ENCODE measurements at regions not wholly inside any gene's neighbourhood (a gene's known extent, or its start where the extent isn't known, plus 50 kb on each side); places are given as distances from the start of the nearest gene placed in this dataset.

DNA sequence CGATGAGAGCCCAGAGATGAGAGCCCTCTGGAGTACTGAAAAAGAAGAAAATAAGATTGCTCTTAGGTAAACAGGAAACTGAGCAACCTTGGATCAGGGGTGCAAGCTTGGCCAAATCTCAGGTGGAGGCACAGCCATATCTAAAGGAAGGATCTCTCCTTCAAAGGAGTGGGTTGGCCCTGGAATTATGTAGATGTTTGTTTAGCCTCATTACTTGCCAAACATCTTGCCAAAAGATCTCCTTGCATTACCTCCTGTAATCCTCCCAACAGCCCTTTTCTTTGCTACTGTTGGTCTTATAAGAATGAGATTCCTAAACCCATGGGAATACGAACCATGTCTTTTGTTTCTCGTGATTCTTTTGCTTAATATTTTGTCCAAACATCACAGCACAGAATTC is 332.6 kb upstream of the NCKAP5 start:
- Histone ChIP-seq H3K9ac (ENCODE audit: low read depth, low read length) (no peak overlapping the region), H2AK5ac (ENCODE audit: low read depth, low read length) (no peak overlapping the region), H2BK5ac (ENCODE audit: low read depth, low read length, poor library complexity, severe bottlenecking) (no peak overlapping the region), H3K27ac (ENCODE audit: insufficient read depth, low read length) (no peak overlapping the region), H3K4me3 (ENCODE audit: insufficient read depth, low read depth, low read length) (no peak overlapping the region), H3K36me3 (ENCODE audit: control insufficient read depth, insufficient read depth, low read length) (no peaks in the 10 kb centered on the region), H3K14ac (replicated peaks; ENCODE audit: low read depth, low read length) (no peak overlapping the region; the same call in 1 of the 2 replicates), H2AK9ac (replicated peaks; ENCODE audit: low read depth, low read length, poor library complexity) (no peak overlapping the region), H3K9me3 (ENCODE audit: control insufficient read depth, insufficient read depth, low read length) (no peaks in the 10 kb centered on the region), H4K91ac (ENCODE audit: insufficient read depth, low read depth, low read length) (no peak overlapping the region), H2BK20ac (ENCODE audit: low read depth, low read length) (no peak overlapping the region), H3K23ac (ENCODE audit: low read depth, low read length) (no peak overlapping the region), H3K4me1 (ENCODE audit: control insufficient read depth, insufficient read depth, low read length) (no peaks in the 10 kb centered on the region), H3K27me3 (ENCODE audit: control insufficient read depth, insufficient read depth, low read length) (peaks cover 10% of the 10 kb centered on the region; the same call in 1 of the 2 replicates), H3K4ac (ENCODE audit: low read depth, low read length) (no peak overlapping the region), H3K56ac (ENCODE audit: extremely low read depth, insufficient read depth, low read length) (no peak overlapping the region), H4K20me1 (ENCODE audit: insufficient read depth, low read length) (no peaks in the 10 kb centered on the region), H2BK120ac (ENCODE audit: low read depth, low read length) (no peak overlapping the region), H3K18ac (ENCODE audit: low read depth, low read length) (no peak overlapping the region), H3K9me1 (ENCODE audit: insufficient read depth, low read length) (no peaks in the 10 kb centered on the region), H4K5ac (ENCODE audit: low read depth, low read length) (no peak overlapping the region), H2AFZ (replicated peaks; ENCODE audit: low read length, poor library complexity) (no peak overlapping the region), H4K8ac (ENCODE audit: low read depth in 2 of 2, low read length in 2 of 2) (no peak overlapping the region), H3K79me1 (ENCODE audit: low read depth in 1 of 2, low read length in 2 of 2) (no peaks in the 10 kb centered on the region), H3K4me2 (ENCODE audit: low read depth, low read length) (no peak overlapping the region), H2BK15ac (ENCODE audit: low read depth, low read length) (no peak overlapping the region)
- intact Hi-C loops (cut with micrococcal nuclease), result no loop called here
- ChIA-PET CTCF (no interaction called here), POLR2A (ENCODE audit: unreplicated experiment) (no interaction called here)
- dilution Hi-C loops (cut with HindIII; ENCODE audit: low sequenced_read_pairs, unreplicated experiment), result no loop called here
- ATAC-seq (ENCODE audit: low read depth), result no peak
- in situ Hi-C loops (cut with MboI; ENCODE audit: low sequenced_read_pairs), result loop anchor here (10.0 kb wide), 1 partner anchor 184 kb away; no protein-coding TSS in a partner anchor
- no peak for TF ChIP-seq SMC3 (IDR thresholded peaks at IDR 0.05; ENCODE audit: low read depth, low read length)
- TF ChIP-seq BHLHE40 (IDR thresholded peaks at IDR 0.05; ENCODE audit: low read depth, low read length), result no peak
- TF ChIP-seq, protein P1, sequence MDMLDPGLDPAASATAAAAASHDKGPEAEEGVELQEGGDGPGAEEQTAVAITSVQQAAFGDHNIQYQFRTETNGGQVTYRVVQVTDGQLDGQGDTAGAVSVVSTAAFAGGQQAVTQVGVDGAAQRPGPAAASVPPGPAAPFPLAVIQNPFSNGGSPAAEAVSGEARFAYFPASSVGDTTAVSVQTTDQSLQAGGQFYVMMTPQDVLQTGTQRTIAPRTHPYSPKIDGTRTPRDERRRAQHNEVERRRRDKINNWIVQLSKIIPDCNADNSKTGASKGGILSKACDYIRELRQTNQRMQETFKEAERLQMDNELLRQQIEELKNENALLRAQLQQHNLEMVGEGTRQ (IDR thresholded peaks at IDR 0.05; ENCODE audit: low read depth, low read length), result no peak
- TF ChIP-seq MAFK (IDR thresholded peaks at IDR 0.05; ENCODE audit: low read depth, low read length), result no peak
- TF ChIP-seq CHD1 (IDR thresholded peaks at IDR 0.05; ENCODE audit: low read depth, low read length), result no peak
- no peak for TF ChIP-seq FOS (IDR thresholded peaks at IDR 0.05; ENCODE audit: low read depth, low read length)
- TF ChIP-seq RAD21 (IDR thresholded peaks at IDR 0.05; ENCODE audit: low read length), result no peak
- TF ChIP-seq NFE2L2 (IDR thresholded peaks at IDR 0.05; ENCODE audit: low read depth, low read length), result no peak
- BruUV-seq (replicated peaks), result no TSS peak
- WGBS, 2 experiments (ENCODE audit: extremely low coverage in 2 of 2, insufficient read length in 1 of 2), result no CpG with 5 or more reads among the region's 3 CpGs
- no peak for DNase-seq
